KMS-11 (cell line): ENCODE measurements at regions not wholly inside any gene's neighbourhood (a gene's known extent, or its start where the extent isn't known, plus 50 kb on each side); places are given as distances from the start of the nearest gene placed in this dataset.

Source experiments
- H2AFZ ChIP-seq: fragments of 200-600 bp; sonication (generic); 2 replicates; pipeline ENCODE4 v1.6.1; 2016; ENCODE audit warnings: antibody characterized with exemption, mixed run types, low read depth
- H3K27ac ChIP-seq: fragments of 200-600 bp; sonication (generic); 2 replicates; pipeline ENCODE4 v1.6.1; 2016; ENCODE audit warnings: mild to moderate bottlenecking, mixed run types
- H3K27me3 ChIP-seq: fragments of 200-600 bp; sonication (generic); 2 replicates; pipeline ENCODE4 v1.6.1; 2017; ENCODE audit warnings: mild to moderate bottlenecking, low read depth, mixed run types, moderate library complexity; ENCODE audit not compliant: insufficient read depth
- H3K36me3 ChIP-seq: fragments of 200-600 bp; sonication (generic); 2 replicates; pipeline ENCODE4 v1.6.1; 2017; ENCODE audit warnings: mild to moderate bottlenecking, mixed run types; ENCODE audit not compliant: insufficient read depth
- H3K4me1 ChIP-seq: fragments of 200-600 bp; sonication (generic); 2 replicates; pipeline ENCODE4 v1.6.1; 2016; ENCODE audit warnings: mild to moderate bottlenecking, low read depth, mixed run types; ENCODE audit not compliant: poor library complexity, severe bottlenecking
- H3K4me2 ChIP-seq: fragments of 200-600 bp; sonication (generic); 2 replicates; pipeline ENCODE4 v1.7.0; 2016; ENCODE audit warnings: mild to moderate bottlenecking, mixed run types
- H3K4me3 ChIP-seq: fragments of 200-600 bp; sonication (generic); IDR thresholded peaks from 2 replicates; pipeline ENCODE4 v1.6.1; 2017; ENCODE audit warnings: low read depth, low read length, mixed read lengths; ENCODE audit not compliant: insufficient read depth
- H3K79me2 ChIP-seq: fragments of 200-600 bp; sonication (generic); 2 replicates; pipeline ENCODE4 v1.6.1; 2016; ENCODE audit warnings: low read depth, mixed run types; ENCODE audit not compliant: insufficient read depth
- H3K9ac ChIP-seq: fragments of 200-600 bp; sonication (generic); 2 replicates; pipeline ENCODE4 v1.6.1; 2016; ENCODE audit warnings: mild to moderate bottlenecking, mixed run types
- H4K20me1 ChIP-seq: fragments of 200-600 bp; sonication (generic); 2 replicates; pipeline ENCODE4 v1.6.1; 2016; ENCODE audit warnings: mild to moderate bottlenecking, mixed run types; ENCODE audit not compliant: insufficient read depth
- CTCF ChIP-seq: fragments of 200-600 bp; sonication (generic); conservative IDR thresholded peaks from 2 replicates; pipeline ENCODE4 v1.6.1; 2017; ENCODE audit warnings: low read depth, mild to moderate bottlenecking, antibody characterized with exemption, low read length, moderate library complexity, mixed read lengths

- Histone ChIP-seq H3K4me2 (no peak overlapping the region), H4K20me1 (no peaks in the 10 kb centered on the region), H3K79me2 (no peaks in the 10 kb centered on the region), H3K9ac (no peak overlapping the region), H3K36me3 (no peaks in the 10 kb centered on the region), H3K27ac (no peak overlapping the region), H3K4me1 (no peaks in the 10 kb centered on the region), H3K27me3 (no peaks in the 10 kb centered on the region), H3K4me3 (no peak overlapping the region), H2AFZ (no peak overlapping the region)
- TF ChIP-seq CTCF: no peak
Measured at GRCh38 chr4:66340286-66340893, 670.1 kb upstream of the EPHA5 start.

GRCh38 chr4:66339007-66339406 is 668.7 kb upstream of the EPHA5 start:
- Histone ChIP-seq H3K27me3 (no peaks in the 10 kb centered on the region), H3K9ac (no peak overlapping the region), H3K4me2 (no peak overlapping the region), H3K27ac (no peak overlapping the region), H3K36me3 (no peaks in the 10 kb centered on the region), H3K79me2 (no peaks in the 10 kb centered on the region), H3K4me1 (no peaks in the 10 kb centered on the region), H2AFZ (no peak overlapping the region), H4K20me1 (no peaks in the 10 kb centered on the region), H3K4me3 (no peak overlapping the region)
- TF ChIP-seq CTCF: no peak

GRCh38 chr4:66331761-66332160 is 661.5 kb upstream of the EPHA5 start:
- Histone ChIP-seq H3K4me1 (no peaks in the 10 kb centered on the region), H3K27ac (no peak overlapping the region), H2AFZ (no peak overlapping the region), H3K9ac (no peak overlapping the region), H3K27me3 (no peaks in the 10 kb centered on the region), H3K4me2 (no peak overlapping the region), H4K20me1 (no peaks in the 10 kb centered on the region), H3K79me2 (no peaks in the 10 kb centered on the region), H3K36me3 (no peaks in the 10 kb centered on the region), H3K4me3 (no peak overlapping the region)
- no peak for TF ChIP-seq CTCF

- Histone ChIP-seq H3K36me3 (no peaks in the 10 kb centered on the region), H3K9ac (no peak overlapping the region), H4K20me1 (no peaks in the 10 kb centered on the region), H3K4me3 (no peak overlapping the region), H3K4me2 (no peak overlapping the region), H3K4me1 (no peaks in the 10 kb centered on the region), H3K79me2 (no peaks in the 10 kb centered on the region), H3K27ac (no peak overlapping the region), H2AFZ (no peak overlapping the region), H3K27me3 (no peaks in the 10 kb centered on the region)
- TF ChIP-seq CTCF: no peak
Measured at GRCh38 chr4:66330125-66330524, 659.8 kb upstream of the EPHA5 start.
